VCaP (cell line): ENCODE measurements at regions not wholly inside any gene's neighbourhood (a gene's known extent, or its start where the extent isn't known, plus 50 kb on each side); places are given as distances from the start of the nearest gene placed in this dataset.
A peak's percentile ranks its signal among the peaks of the same experiment; 100 is the strongest.

Experiments used
- H3K27ac ChIP-seq: fragments of 450-650 bp; 2 replicates; pipeline ENCODE4 v1.5.1; 2017
- TF ChIP-seq, protein P1 (sequence below): fragments of 450-650 bp; conservative IDR thresholded peaks from 2 replicates; pipeline ENCODE4 v1.5.1; 2017; ENCODE audit warnings: mild to moderate bottlenecking, moderate library complexity

DNA sequence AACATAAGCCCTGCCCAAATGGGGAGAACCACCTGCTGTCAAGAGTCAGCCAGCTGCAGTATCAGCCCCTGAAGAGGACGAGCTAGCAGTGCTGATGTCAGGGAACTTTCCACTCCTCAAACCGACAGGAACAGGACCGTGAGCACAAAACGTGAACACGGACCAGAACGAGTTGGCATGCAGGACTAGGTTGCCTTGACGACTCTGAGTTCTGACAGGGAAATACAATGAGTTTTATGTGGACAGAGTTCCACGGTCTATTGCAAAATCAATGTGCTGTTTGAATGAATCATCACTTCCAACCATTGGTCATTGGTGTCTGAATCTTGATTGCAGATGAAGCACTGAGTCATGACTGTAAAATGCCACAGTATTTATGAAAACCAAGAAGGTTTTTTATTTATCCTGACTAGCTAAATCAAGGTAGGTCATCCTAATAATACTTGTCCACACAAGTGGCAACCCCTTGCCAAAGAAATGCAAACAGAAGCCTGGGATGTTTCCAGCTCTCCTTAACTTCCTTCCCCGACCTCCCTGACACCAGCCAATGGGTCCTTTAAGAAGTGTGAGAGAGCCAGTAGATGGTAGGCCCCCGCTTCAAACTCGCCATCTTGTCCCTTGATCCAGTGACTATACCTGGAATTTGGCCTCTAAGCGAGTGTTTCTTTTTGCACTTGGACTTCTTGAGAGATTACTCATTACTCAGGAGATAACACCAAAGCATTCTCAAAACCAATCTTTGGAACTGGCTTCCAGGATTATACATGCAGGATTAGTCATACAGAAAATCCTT is 119.6 kb downstream of the ASB7 start:
- H3K27ac ChIP-seq, result peak overlapping the region; percentile 78
- TF ChIP-seq, protein P1, sequence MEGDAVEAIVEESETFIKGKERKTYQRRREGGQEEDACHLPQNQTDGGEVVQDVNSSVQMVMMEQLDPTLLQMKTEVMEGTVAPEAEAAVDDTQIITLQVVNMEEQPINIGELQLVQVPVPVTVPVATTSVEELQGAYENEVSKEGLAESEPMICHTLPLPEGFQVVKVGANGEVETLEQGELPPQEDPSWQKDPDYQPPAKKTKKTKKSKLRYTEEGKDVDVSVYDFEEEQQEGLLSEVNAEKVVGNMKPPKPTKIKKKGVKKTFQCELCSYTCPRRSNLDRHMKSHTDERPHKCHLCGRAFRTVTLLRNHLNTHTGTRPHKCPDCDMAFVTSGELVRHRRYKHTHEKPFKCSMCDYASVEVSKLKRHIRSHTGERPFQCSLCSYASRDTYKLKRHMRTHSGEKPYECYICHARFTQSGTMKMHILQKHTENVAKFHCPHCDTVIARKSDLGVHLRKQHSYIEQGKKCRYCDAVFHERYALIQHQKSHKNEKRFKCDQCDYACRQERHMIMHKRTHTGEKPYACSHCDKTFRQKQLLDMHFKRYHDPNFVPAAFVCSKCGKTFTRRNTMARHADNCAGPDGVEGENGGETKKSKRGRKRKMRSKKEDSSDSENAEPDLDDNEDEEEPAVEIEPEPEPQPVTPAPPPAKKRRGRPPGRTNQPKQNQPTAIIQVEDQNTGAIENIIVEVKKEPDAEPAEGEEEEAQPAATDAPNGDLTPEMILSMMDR, result no peak

DNA sequence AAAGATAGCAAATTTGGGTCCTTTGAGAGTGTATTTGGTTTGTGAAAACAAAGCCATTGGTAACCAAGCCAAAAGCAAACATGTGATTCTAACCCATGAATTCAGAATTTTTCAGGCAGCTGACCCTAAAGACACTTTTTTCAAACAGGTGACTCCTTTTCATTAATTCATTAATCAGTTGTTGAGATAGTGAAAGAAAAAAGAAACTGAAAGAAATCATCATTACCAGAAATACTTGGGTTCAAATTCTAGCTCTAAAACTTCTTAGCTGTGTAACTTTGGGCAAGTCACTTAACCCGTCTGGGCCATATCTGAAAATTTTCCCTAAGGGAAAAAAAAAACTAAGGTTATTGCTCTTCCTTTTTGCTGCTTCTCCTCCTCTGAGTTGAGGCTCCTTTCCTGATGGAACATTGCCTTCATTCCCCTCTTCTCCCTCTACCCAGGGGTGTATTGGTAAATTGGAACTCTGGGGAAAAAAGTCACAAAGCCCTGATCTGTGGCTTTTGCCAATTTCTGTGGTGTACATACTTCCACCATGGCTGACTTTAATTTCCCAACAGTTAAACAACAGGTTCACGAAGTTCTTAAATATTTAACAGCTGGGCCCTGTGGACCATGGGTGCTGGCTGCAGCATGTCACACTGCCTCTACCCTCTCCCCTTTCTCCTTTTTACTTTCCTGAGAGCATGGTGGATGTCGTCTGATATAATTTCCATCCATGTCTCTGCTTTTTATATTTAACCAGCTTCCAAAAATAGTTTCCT is 120.3 kb downstream of the ASB7 start:
- TF ChIP-seq, protein P1, result no peak
- peak overlapping the region; percentile 78 for H3K27ac ChIP-seq

DNA sequence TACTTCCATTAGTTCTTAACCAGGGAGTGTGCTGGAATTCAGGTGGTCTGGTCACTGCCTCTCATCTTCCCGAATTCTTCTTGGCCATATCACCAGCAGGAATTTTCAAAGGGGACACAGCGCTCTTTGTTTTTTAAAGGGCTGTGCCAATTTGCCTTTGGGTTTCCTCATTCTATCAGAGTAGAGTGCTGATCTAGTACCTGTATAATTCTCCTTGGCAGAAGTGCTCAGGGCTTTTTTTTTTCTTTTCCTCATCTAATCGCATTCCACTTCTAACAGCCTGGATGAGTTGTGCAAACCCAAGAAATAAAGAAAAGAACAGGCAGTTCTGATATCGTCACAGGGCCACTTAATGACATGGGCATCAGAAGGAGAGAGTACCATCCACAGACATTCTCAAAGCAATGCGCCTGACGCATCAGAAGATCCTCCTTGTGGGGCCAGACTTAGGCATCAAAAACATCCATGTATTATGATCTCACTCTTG is 121.0 kb downstream of the ASB7 start:
- TF ChIP-seq, protein P1, result no peak
- H3K27ac ChIP-seq, result peak overlapping the region; percentile 78

DNA sequence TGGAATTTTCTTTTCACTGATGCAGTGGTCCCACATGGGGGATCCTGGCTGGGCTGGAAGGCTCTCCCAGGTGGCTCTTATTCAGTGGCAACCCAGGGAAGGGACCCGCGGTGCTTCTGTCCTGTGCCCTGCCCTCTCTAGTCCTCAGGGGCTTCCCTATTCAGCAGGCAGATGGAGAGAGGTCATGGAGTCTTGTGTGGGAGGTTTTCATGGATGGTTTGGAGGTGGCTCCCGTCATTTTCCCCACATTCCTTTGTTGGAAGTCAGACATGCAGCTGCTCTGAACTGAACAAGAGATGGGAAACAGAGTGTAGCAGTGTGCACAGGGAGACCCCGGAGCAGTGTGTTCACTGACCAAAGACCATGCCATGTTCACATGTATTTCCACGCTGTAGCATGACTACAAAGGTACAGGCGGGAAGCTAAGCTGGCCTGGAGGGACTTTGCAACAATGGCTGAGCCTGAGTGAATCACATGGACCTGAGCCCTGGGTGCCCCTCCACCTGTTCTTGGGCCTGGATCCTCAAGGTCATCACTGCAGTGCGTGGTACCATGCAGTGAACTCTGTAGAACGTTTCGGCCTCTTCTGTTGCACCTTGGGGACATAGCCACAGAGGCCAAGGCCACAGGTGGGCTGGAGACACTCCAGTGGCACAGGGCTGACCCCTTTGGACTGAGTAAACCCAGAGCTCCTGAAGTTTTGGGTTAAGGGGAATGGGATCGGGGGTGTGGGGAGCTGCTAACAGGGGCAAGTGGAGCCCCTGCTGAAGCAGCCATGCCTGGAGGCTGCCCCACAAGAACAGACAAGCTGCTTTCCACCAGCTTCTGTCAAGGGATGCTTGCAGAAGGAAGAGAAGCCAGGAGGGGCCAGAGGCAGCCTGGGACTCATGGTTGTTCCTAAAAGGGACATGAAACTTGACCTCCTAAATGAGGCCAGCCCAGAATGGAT is 123.0 kb downstream of the ASB7 start:
- no peak overlapping the region for H3K27ac ChIP-seq
- TF ChIP-seq, protein P1, result no peak

DNA sequence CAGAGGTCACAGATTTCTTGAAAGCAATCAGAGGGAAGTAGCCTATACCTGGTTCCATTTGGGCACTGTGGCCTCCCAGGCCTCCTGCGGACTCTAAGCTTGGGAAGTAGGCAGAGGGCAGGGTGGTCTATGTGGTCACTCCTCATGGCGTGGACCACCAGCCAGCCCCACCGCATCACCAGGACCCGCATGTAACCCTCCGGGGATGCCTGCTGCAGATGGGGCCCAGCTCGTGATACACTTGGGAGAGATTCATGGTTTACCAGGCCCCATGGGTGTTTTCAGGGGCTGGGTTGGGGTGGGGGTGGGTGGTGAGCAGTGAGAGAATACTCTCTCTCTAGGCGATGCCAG is 123.7 kb downstream of the ASB7 start:
- H3K27ac ChIP-seq, result no peak overlapping the region
- TF ChIP-seq, protein P1, result no peak

DNA sequence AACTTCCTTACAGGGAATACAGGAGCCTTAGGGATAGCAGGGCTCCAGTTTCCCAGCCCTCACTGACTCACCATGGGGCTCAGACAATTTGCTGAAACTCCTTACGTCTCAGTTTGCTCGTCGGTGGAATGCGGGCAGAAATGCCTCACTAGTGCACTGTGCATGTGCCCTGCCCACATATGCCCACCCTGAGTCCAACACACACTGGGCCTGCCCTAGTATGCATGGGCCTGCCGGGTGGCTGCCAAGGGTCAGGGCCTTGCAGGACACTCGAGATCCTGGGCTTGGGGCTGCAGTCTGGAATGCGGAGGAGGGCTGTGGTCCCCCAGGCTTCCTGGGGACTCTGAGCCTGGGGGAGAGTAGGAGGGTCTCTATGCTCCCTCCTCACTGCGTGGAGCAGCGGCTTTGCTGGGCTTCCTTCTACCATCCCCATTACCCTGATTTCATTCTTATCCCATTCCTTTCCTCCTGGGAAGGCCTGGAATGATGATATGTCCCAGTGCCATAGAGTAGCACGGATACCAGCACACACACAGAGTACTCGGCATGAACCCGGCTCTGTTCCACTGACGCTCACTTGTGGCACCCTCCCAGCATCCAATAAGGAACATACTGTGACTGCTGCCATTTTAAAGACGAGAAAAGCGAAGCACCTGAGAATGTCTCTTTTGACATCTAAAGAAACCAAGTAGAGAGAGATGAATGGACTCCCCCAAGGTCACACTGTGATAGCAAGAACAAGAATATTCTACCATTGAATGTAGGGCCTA is 124.2 kb downstream of the ASB7 start:
- TF ChIP-seq, protein P1, result no peak
- no peak overlapping the region for H3K27ac ChIP-seq
